ENCODE measurements at regions not wholly inside any gene's neighbourhood (a gene's known extent, or its start where the extent isn't known, plus 50 kb on each side); places are given as distances from the start of the nearest gene placed in this dataset.

DNA sequence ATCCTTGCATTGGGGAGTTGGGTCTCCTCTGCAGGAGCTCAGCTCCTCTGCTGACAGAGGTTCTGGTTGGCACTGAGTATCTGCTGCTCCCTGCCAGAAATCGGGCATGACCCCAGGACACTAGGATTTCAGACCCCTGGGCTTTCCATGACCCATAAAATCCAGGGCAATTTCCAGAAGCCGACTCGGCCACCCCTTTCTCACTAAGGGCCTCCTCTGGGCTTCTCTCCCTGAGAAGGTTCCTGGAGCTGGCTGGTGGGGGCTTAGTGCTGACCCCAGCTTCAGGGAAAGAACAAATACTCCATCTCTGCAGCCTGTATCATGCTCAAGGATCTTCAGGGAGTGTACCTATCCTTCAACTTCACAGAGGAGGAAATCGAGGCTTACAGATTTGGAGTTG lies 603.4 kb downstream of the PTPRU start:
- DNase-seq, result no peak

GRCh38 chr1:29838738-29839320 lies 602.5 kb downstream of the PTPRU start:
- no peak for DNase-seq

GRCh38 chr1:29836651-29837646 lies 600.6 kb downstream of the PTPRU start:
- no peak for DNase-seq

- DNase-seq, result no peak
Observed at GRCh38 chr1:29835874-29836273, 599.6 kb downstream of the PTPRU start.

DNA sequence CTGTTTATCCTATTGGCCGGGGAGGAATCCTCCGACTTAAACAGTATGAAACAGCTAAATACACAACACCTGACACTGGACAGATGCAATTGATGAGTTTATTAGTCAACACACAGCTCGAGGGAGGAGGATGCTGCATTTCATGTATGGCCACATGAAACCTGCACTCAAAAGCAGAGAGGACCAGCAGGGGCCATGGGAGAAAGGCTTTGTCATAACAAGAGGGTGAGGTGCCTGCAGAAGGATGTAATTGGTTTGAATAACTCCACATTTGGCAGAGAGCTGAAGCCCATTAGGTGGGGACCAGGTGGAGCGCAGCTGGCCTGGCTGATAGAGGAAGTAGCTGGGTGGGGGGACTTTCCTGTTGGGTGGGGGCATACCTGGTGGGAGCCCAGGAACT lies 599.1 kb downstream of the PTPRU start:
- no peak for DNase-seq

GRCh38 chr1:29833581-29833980 lies 597.3 kb downstream of the PTPRU start:
- DNase-seq, result no peak

DNA sequence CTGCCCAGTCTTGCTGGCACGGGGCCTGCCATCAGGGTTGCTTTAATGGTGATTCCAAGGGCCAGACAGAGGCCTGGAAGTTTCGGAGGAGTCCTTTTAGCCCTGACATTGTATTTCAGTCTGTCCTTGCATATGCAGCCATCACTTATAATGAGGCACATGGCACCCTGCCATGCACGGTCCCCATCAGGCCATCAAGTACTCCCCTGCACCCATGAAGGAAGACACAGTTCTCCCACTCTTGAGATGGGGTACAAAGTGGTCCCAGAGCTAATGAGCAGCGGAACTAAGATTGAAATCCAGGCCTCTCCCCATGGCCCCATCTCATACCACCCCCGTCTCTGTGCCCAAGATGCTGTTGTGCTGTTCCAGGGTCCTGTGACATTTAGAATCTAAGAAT lies 596.6 kb downstream of the PTPRU start:
- no peak for DNase-seq

- no peak for DNase-seq
Observed at GRCh38 chr1:29832471-29832870, 596.1 kb downstream of the PTPRU start.

GRCh38 chr1:29831500-29832117 lies 595.3 kb downstream of the PTPRU start:
- no peak for DNase-seq

DNA sequence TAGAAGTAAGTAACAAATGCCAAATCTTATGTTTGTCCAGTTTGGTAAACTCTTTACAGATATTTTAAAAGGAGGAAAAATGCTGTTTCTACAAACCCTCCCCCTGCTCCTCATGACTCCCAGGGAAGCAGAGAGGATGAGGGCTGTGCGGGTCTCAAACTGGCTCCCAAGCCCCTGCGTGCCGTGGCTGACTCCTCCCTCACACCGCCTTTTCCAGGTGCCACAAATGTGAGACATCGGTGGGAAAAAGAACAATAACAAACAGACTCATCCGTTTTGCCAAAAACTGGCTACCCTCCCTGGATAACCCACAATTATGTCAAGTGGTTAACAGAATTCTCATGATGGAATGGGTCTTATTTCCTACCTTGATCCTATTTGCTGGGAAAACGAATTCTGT lies 594.6 kb downstream of the PTPRU start:
- DNase-seq, result no peak

GRCh38 chr1:29830383-29830782 lies 594.1 kb downstream of the PTPRU start:
- DNase-seq, result no peak

DNA sequence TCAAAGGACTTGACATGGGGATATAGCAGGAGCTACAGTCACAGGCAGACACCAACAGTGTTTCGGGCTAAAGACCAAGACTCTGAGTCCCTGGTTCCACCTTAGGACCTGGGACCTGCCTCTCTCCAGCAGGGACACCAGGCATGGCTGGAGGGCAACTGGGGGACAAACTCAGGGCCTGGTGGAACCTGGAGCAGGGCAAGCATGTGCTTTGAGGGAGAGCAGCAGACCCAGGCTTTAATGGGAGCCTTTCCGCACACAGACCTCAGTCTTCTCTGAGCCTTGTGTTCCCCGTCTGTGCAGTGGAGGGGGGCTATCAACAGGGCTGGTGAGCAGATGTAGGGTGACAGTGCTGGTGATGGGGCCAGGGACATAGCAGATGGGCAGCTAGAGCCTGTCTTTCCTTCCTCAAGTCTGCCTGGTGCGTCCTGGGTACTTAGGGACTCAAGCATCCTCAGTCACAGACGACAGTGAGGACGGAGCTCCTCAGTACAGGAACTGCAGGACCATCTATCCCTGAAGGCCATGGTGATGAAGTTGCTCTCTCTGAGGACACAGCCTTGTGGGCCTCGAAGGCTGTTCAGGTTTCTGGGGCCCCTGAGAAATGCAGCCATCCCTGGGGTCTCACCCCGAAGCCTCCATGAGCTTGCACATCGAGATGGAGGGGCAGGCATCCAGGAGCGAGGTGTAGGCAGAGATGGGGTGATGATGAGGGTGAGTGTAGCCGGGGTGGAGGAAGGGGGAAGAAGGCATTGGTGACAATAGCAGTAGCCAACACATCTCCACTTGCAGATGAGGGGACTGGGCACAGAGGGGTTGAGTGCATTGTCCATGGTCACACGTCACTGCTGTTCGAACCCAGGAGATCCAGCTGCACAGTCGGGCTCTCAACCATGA lies 593.4 kb downstream of the PTPRU start:
- no peak for DNase-seq

DNA sequence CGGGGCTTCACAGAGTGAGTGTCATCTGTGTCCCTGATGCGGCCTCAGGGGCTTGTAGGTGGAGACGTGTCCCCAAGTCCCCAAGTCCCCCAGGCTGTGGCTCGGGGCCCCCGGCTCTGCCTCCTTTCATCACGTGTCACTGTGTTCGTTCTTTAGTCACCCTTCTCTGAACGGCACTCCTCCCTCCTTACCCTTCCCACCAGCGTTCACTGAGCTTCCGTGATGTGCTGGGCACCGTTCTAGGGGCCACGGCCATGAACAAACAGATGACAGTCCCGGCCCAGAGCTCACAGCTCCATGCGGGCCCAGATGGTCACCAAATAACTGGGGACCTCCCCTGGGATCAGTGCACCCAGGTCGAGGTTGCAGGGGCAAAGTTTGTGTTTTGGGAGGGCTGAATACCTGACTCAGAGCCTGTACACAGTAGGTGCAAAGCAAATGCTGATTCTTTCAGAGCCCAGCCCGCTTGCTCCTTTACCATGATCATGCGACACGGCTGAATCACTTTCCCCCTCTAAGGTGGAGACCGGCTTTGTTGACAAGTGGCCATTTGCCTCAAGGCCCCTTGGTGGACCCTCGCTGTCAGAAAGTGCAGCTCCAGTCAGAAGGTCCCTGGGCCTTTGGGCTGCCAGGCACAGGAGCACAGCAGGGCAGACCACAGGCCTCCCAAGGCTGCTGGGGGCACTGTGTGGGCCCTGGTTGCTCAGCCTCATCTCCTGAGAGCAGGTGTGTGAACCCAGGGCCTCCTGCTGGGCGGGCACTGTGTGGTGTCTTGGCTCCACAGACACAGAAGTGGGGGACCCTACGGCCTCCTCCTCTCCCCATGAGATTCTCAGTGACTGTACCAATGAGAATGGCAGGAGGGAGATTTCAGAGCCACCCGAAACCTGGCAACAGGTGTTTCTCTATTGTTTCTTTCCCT lies 592.5 kb downstream of the PTPRU start:
- DNase-seq, result no peak

DNA sequence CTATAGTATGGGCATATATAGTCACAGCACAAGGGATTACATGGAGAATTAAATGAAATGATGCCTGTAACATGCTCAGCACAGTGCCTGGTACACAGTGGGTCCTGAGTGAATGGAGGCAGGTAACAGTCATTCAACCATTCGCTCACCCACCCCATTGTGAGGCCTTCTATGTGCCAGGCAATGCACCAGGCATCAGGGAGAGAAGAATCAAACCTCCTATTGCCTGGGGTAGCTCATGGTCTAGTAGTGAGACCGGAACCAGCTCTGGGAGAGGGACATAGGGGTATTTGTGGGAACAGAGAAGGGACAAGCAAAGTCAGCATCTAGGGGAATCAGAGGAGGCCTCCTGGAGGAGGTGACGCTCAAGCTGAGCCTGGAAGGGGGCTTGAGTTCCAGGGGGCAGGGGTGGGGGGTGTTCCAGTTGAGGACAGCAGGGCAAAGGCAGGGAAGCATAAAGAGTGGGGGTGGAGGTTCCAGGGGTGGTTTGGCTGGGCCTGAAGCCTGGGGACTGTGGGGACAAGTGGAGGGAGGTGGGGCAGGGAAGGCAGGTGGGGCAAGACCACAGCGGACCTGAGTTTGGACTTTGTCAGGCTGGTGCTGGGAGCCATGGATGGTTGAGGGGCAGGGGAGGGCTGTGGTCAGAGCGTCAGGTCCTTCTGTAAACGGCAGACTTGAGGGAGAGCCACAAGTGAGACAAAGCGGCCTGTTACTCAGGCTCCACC lies 591.6 kb downstream of the PTPRU start:
- no peak for DNase-seq

DNA sequence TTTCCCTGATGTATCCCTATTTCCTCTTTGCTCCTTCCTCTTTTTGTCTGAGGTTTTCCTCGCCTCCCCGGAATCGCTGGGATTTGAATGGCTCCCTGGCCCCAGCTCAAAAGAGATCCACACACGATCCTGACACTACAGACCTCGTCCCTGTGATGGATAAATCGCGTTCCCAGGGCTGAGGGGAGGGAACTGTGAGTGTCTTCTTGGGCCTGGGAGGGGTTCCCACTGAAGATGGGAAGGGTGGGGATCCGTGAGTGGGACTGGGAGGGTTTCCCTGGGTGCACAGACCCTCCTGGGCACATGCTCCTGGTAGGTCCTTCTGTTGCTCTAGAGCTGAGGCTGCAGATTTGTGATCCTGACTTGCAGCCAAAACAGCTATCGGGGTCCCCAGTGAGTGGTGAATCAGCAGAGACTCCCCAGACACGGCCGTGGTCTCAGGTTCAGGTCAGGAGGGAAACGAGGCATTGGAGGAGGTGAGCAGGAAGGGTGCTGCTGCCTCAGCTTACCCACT lies 591.0 kb downstream of the PTPRU start:
- DNase-seq, result no peak

DNA sequence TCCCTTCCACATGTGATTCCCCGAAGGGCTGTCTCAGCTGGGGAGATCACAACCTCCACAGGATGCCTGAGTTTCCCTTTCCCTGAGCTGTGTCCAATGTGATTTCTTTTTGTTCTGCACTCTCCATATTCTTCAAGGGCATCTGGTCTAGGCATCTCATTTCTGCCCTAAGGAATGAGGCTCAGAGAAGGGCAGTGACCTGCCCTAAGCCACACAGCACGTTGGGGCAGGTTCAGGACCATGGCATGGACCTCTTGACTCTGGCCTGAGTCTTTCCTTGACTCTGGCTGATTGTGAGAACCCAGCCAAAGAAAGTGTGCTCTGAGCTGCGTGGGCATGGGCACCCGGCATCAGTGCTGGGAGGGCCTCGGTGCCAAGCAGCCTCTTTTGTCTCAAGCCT lies 590.3 kb downstream of the PTPRU start:
- DNase-seq, result no peak

DNA sequence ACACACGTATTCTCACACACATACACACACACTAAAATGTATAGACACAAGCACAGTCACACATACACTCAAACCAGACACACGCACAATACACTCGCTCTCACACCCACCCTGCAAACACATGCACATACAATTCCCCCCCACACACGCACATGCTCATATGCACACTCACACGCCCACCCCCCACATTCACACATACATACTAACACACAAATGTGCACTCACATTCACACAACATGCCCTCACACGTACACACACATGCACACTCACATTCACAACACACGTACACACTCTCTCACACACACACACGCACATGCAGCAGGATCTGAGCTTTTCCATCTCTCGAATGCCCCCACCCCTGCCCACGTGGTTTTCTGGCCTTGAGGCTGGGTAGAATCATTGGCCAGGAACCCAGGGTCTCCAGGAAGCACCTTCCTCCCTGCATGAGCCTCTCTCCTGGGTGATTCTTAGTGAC lies 589.7 kb downstream of the PTPRU start:
- DNase-seq, result no peak

GRCh38 chr1:29825274-29825940 lies 589.1 kb downstream of the PTPRU start:
- no peak for DNase-seq

- no peak for DNase-seq
Observed at GRCh38 chr1:29824511-29825273, 588.4 kb downstream of the PTPRU start.

All from activated T-cell treated with anti-CD3 and anti-CD28 coated beads, Interleukin-2, amount 50 U/mL, for 48 hours (primary cell).